Uterus (tissue), 2 donors: ENCODE measurements at regions not wholly inside any gene's neighbourhood (a gene's known extent, or its start where the extent isn't known, plus 50 kb on each side); places are given as distances from the start of the nearest gene placed in this dataset.

Experiments
- CTCF ChIP-seq, 4 experiments: fragments of 200-600 bp in 2 of 4; fragments of 450-650 bp in 2 of 4; sonication (generic) in 2 of 4; IDR thresholded peaks; one replicate each; pipeline ENCODE4 v1.5.1; 2016 to 2019; ENCODE audit warnings: antibody characterized with exemption in 4 of 4, mild to moderate bottlenecking in 2 of 4, moderate library complexity in 1 of 4
- POLR2A ChIP-seq, 2 donors: fragments of 450-650 bp; IDR thresholded peaks; one replicate each; pipeline ENCODE4 v1.6.1; 2016; ENCODE audit warnings: antibody characterized with exemption in 2 of 2, mild to moderate bottlenecking in 1 of 2, moderate library complexity in 1 of 2

DNA sequence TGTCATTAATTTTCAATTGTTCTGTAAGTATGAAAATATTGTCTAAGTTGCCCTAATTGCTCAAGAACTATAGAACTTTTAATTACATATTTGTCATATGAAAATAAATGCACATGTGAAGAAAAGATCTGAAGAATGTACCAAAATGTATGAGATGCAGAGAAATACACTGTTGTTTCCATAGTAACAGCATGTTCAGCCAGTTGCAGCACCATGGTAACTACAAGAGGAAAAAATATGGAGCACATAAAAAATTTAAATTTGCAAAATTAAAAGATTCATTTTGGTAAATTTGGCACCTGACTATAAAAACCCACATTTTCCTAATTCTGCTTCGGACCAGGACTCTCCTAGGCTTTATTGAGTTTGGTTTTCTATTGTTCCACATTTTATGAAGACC, 1170.0 kb upstream of the MIR17HG start:
- no peak for TF ChIP-seq CTCF (IDR thresholded peaks at IDR 0.05)
- no peak for TF ChIP-seq POLR2A (IDR thresholded peaks at IDR 0.05)
